ENCODE measurements at regions not wholly inside any gene's neighbourhood (a gene's known extent, or its start where the extent isn't known, plus 50 kb on each side); places are given as distances from the start of the nearest gene placed in this dataset.

GRCh38 chr3:62962714-62963113 lies 87.5 kb upstream of the CADPS start:
- TF ChIP-seq HCFC1 (IDR thresholded peaks at IDR 0.05; ENCODE audit: low read depth, low read length) (no peak), SUZ12 (IDR thresholded peaks at IDR 0.05; ENCODE audit: low read depth, low read length) (no peak), EZH2 (conservative IDR thresholded peaks at IDR 0.05; ENCODE audit: low read depth, low read length) (no peak), KLF16 (CRISPR knock-in tag; IDR thresholded peaks at IDR 0.05) (no peak), SALL2 (CRISPR knock-in tag; IDR thresholded peaks at IDR 0.05) (no peak), TARDBP (CRISPR knock-in tag; IDR thresholded peaks at IDR 0.05) (no peak), POLR2A (IDR thresholded peaks at IDR 0.05; ENCODE audit: insufficient read depth in 1 of 2, low read depth in 2 of 2, low read length in 2 of 2) (no peak)
- TF ChIP-seq, protein P1, sequence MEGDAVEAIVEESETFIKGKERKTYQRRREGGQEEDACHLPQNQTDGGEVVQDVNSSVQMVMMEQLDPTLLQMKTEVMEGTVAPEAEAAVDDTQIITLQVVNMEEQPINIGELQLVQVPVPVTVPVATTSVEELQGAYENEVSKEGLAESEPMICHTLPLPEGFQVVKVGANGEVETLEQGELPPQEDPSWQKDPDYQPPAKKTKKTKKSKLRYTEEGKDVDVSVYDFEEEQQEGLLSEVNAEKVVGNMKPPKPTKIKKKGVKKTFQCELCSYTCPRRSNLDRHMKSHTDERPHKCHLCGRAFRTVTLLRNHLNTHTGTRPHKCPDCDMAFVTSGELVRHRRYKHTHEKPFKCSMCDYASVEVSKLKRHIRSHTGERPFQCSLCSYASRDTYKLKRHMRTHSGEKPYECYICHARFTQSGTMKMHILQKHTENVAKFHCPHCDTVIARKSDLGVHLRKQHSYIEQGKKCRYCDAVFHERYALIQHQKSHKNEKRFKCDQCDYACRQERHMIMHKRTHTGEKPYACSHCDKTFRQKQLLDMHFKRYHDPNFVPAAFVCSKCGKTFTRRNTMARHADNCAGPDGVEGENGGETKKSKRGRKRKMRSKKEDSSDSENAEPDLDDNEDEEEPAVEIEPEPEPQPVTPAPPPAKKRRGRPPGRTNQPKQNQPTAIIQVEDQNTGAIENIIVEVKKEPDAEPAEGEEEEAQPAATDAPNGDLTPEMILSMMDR (CRISPR knock-in tag; IDR thresholded peaks at IDR 0.05), result no peak
